GM19463 (cell line): ENCODE measurements at regions not wholly inside any gene's neighbourhood (a gene's known extent, or its start where the extent isn't known, plus 50 kb on each side); places are given as distances from the start of the nearest gene placed in this dataset.
A peak's percentile ranks its signal among the peaks of the same experiment; 100 is the strongest.
"Not testable (repeated sequence)": the region's sequence is repeated elsewhere in the genome, so short reads cannot be mapped to it uniquely, and the experiment has no call there.

Source experiments
- ATAC-seq: cut with Tn5 transposase; IDR thresholded peaks from one replicate; pipeline ENCODE4 v1.9.1; 2021; ENCODE audit warnings: mild to moderate bottlenecking, moderate library complexity; ENCODE audit not compliant: unreplicated experiment

DNA sequence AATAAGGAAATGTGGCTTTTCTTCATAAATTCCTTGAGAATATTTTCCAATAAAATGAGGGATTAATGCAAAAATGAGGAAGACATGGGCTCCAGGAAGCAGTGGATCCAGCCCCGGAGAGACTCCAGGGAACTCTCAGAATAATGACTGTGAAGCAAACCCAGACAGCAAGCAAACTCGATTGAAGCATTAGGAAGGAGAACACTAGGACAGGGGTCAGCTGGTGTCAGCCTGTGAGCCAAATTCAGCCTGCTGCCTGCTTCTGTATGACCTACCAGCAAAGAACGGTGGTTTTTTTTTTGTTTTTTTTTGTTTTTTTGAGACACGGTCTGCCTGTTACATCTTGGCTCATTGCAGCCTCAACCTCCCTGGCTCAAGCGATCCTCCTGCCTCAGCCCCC lies 133.9 kb upstream of the FOXN2 start:
- no peak for ATAC-seq

DNA sequence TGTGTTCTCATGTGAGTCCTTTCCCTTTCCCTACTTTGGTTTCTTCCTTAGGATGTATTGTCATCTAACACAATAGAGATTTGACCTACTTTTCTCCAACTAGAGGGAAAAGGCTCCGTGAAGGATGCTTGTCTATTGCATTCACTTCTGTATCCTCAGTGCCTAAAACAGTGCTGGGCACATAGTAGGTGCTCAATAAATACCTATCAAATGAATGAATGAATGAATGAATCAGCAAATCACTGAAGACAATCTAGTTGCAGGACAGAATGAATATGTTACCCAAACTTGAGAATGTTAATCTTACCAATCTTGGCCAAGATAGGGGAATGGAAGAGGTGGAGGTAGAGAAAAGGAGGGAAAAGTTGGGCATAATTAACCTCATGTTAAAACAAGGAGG lies 131.2 kb upstream of the FOXN2 start:
- no peak for ATAC-seq

DNA sequence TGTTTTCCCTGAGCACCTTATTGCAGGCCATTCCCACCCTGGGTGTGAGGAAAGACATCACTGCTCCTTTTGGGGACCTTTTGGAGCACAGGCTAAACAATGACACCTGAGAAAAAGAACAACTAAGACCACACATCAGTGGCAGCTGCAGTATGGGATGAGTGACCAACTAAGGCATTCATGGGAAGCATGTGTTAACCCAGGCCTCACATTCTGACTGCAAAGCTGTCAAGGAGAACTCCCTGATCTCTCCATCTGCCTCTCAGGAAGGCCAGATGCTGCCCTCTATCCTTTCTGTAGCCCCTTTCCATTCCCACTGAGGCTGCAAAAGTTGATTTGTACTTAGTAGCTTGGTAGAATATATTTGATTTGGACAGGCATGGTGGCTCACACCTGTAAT lies 130.5 kb upstream of the FOXN2 start:
- no peak for ATAC-seq

DNA sequence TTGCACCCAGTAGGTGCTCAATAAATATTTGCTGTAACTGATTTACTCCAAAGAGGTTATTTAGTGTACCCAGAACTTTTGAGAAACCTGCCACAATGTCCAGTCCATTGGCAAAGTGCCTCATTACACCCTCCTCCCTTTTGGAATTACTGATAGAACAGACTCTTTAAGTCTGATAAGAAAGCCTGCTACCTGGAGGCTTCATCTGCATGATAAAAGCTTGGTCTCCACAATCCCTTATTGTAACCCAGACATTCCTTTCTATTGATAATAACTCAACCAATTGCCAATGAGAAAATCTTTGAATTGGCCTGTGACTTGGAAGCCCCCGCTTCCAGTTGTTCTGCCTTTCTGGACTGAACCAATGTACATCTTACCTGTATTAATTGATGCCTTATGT lies 127.0 kb upstream of the FOXN2 start:
- no peak for ATAC-seq

DNA sequence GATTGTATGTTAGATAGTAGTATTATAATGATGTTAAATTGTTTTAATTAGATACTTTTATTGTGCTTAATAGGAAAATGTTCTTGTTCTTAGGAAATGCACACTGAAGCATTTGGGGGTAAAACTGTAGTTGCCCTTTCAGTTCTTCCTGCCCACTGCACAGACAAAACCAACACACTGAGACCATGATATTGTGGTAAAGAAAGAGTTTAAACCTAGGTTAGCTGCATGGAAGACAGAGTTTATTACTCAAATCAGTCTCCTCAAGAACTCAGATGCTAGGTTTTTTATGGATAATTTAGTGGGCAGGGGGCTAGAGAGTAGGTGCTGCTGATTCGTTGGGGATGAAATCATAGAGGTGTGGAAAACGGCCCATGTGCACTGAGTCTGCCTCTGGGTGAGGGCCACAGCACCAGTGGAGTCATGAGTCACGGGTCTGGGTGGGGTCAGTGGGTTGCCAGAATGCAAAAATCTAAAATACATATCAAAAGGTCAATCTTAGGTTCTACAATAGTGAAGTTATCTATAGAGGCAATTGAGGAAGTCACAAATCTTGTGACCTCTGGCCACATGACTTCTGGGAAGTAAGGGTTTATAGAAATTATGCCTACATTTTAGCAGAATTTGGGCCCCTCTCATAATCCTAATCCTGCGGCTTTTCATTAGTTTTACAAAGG lies 124.8 kb upstream of the FOXN2 start:
- ATAC-seq: no peak

DNA sequence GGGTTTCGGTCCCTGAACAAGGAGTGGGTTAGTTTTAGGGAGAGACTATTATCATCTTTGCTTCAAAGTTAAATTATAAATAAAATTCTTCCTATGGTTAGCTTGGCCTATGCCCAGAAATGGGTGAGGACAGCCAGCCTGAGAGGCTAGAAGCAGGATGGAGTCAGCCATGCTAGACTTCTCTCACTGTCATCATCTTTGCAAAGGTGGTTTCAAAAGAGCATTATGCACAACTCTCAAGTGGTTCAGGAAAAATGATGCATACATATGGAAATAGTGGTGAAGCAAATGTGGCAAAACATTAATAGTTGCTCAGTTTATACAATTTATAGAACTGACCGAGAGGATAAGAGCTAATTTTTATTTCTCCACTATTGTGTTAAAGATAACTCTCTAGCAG lies 124.3 kb upstream of the FOXN2 start:
- no peak for ATAC-seq

DNA sequence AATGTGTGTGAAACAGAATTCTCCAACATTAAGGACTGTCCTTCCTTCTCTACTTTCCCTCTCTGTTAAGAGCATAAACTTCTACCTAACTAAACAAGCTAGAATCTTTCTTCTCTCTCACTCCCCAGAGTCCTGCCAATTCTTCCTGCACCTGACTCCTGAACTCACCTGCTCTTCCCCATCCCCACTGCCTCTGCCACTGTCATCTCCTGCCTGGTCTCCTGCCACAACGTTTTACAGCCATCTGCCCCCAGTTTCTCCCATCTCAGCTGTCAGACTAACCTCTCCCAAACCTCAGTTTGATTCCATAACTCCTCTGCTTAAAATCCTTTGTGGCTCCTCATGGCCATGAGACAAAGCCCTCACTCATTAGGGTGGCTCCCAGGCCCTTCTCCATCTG lies 119.8 kb upstream of the FOXN2 start:
- ATAC-seq: no peak

DNA sequence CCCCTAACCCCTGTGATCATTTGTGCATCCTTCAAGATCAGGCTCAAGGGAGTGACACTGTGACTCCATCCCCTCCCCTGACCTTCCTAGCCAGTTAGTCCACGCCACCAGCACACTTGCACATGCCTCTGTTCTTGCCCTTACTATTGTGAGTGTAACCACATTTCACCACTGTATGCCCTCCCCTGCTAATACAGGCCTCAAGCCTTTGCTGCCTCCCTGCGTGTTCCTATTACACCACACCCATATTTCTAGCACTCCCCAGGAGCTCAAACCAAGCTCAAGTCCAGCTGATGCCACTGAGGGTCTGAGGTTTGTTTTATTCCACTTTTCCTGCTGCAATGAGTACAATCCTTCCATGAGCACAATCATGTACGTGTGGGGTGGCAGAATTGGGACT lies 119.3 kb upstream of the FOXN2 start:
- no peak for ATAC-seq

DNA sequence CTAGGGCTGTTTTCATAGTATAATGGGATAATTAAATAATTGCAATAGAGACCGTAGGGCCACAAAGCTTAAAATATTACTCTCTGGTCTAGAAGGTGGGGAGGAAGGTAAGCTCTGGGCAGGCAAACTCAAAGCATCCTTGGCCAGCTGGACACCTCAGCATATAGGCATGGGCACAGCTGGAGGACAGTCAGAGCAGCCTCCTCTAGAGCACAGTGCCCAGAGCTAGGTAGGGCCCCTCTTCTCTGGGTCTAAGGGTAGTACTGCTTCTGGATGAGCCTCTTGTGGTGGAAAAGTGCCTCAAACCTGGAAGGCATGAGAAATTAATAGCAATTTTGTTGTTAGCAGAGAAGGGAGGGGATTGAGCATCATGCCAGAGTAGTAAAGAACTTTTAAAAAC lies 116.9 kb upstream of the FOXN2 start:
- no peak for ATAC-seq

DNA sequence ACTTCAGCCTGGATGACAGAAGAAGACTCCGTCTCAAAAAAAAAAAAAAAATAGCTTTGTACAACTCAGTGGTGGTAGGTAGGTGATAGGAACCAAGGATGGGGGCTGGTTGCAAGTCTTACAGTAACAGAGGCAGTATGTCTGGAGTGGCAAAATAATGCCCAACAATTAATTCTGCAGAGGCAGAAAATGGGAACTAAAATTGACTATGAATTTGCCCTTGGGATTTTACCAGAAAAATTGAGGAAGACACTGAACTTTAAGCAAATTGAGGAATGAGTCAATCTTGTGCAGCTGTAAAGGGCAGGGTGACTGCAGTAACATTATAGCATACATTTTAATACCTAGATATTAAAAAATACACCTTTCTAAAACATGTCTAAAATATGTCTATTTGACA lies 116.1 kb upstream of the FOXN2 start:
- ATAC-seq: no peak

DNA sequence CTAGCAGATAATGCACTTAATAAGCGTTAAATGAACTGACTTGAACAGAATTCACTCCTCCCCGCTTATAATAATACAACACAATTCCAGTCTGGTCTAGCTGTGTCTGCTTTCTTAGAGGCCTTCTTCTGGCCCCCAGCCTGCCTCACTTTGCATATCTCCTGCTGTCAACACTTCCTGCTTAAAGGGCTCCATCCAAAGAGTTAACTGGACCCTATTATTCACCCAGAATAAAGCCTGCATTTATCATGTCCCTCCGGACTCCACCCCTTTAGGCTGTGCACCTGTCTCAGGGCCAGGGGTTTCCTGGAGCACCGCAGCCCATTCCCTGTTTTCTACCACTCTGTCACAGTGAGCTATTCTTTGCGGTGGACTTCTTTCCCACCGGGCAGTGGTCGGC lies 115.4 kb upstream of the FOXN2 start:
- no peak for ATAC-seq

DNA sequence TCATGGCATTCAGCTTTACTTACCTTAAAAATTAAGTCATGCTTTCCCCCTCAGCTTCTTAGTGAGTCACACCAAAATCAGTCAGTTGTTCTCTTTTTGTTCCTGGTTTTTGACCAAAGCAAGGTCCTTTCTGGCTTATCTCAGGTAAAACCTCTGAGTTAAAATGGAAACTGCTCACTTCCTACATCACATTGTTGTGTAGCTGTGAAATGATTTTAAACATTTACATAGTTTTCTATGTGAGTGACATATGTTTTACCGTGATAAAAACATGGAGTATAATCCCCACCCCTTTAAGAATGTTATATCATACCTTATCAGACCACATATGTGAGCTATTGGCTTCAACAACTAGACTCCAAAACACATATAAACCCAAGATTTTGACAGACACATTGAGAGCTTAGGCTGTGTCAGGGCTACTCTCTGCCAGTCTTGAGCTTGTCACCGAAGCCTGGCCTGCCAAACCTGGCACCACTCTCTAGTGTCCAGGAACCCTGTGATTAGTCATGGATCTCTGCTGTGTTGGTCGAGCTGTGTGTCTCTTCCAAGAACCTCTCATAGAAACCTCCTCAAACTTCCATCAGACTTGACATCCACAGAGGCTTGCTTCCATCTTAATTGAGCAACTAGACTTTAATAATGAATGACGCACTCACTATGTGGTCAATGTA lies 113.7 kb upstream of the FOXN2 start:
- peak; percentile 38 for ATAC-seq

DNA sequence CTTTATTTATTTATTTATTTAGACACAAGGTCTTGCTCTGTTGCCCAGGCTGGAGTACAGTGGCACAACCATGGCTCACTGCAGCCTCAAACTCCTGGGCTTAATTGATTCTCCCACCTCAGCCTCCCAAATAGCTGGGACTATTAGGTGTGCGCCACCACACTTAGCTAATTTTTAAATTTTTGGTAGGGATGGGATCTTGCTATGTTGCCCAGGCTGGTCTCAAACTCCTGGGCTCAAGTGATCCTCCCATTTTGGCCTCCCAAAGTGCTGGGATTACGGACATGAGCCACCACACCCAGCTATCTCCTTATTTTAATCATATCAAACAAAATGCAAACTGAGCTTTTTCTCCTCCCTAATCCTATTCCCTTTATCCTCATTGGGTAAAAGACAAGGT lies 113.0 kb upstream of the FOXN2 start:
- not testable (repeated sequence) for ATAC-seq

DNA sequence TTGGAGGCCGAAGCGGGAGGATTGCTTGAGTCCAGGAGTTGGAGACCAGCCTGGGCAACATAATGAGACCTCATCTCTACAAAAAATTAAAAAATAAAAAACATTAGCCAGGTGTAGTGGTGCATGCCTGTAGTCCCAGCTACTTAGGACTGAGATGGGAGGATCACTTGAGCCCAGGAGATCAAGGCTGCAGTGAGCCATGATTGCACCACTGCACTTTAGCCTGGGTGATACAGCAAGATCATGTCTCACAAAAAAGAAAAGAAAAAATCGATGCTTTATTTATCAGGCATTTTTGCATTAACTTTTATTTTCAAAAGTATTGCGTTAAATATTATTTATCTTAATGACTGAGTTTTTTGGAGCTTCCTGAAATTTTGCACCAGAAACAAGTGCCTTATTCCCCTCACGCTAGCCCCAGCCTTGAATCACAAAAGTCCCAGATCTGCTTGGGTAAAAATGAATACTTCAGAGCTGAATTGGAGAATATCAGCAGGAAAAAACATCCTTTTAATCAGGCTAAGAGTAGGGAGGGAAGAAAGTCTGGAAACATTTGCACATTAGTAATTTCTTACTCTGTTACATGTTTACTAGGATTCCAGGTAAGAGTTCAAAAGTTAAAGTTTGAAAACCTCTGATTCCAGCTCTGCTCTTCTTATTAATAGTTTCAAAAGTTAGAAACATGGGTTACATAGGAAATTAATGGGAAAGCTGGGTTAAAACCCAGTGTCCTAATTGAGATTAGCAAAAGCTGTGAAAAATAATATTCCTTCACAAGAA lies 111.4 kb upstream of the FOXN2 start:
- no peak for ATAC-seq

DNA sequence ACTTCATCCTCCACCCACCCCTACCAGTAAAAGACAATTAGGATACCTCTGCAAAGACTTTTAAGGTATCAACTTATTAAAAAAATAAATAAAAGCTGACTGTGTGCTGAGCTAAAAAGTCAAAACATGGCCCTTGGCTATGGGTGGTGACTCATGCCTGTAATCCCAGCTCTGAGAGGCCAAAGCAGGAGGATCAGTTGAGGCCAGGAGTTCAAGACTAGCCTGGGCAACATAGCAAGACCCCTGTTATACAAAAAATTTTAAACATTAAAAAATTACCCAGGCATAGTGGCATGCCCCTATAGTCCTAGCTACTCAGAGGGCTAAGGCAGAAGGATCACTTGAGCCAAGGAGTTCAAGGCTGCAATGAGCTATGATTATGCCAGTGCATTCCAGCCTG lies 110.8 kb upstream of the FOXN2 start:
- ATAC-seq: no peak

DNA sequence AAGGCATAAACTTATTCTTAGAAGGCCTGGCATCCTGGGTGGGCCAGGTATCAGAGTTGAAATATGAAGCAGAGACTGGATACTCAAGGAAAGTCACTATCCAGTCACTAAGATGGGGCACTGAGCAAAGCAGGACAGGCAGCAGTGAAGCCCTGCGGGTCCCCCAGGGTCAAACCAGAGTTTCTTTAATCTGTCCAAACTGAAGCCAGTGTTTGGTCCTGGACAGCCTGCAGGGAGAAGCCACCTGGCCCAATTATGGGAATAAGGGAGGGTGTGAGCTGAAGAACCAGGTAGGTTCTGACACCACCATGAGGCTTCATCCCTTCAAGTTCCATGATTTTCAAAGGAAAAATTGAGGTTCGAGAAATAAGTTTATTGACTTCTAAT lies 109.7 kb upstream of the FOXN2 start:
- no peak for ATAC-seq

DNA sequence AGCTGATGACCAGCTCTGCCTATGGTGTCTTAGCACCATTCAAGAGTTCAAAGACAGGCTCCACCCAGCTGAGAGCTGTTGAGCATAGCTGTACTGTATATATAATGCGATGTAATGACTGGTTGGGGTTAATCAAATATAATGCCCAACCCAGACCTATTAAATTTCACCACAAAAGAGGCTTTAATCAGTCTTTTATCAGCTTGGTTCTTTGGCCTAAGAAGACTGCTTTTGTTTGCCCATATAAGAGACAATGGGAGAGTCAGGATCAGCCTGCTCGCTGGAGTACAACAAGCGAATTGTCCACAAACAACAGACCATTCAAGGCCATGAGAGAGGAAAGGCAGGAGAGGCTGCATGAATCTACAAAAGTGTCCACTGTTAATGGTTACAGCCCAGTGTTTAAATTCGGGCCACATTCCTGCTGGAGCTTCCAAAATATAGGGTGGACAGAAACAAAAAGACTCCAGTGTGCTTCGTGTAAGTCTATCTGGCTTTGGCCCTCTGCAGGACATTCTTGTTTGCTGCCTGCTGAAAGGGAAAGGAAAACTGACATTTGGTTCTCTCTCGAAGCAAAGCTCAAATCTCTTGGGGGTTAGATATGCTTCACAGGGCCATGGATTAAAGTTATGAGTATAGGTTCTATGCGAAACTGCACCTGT lies 109.2 kb upstream of the FOXN2 start:
- peak; percentile 86 for ATAC-seq

DNA sequence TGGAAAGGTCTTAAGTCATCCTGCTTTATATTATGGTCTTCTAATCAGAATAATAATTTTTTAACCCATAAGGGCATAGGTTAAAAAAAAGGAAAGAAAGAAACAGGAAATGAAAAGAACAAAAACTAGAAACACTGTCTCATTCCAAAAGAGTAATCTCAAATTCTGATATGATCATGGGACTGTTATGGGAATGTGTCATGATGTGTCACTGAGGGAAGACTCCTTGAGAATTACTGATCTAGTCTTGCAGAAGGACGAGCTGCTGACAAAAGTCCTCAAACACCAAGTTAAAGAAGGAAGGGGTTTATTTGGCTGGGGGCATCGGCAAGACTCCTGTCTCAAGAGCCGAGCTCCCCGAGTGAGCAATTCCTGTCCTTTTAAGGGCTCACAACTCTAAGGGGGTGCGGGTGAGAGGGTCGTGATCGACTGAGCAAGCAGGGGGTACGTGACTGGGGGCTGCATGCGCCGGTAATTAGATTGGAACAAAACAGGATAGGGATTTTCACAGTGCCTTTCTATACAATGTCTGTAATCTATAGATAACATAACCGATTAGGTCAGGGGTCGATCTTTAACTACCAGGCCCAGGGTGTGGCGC lies 108.3 kb upstream of the FOXN2 start:
- not testable (repeated sequence) for ATAC-seq

DNA sequence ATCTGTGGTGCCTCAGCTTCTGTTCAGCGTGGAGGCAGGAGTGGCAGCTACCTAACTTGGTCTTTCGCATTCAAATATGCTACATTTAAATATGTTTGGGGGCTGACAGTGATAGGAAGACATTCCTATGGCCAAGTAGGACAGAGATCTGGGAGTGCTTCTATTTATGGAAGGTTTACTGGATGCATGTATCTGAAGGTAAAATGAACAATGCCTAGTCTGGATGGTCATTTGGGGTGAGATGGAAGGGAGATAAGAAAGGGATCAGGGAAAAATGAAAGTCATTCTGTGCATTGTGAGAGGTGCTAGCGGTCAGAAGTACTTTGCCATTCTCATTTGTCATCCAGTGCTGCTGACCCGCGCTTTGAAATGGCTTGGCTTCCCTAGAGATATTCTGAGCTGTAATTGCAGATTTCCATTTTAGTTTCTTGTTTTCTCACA lies 107.3 kb upstream of the FOXN2 start:
- ATAC-seq: no peak

DNA sequence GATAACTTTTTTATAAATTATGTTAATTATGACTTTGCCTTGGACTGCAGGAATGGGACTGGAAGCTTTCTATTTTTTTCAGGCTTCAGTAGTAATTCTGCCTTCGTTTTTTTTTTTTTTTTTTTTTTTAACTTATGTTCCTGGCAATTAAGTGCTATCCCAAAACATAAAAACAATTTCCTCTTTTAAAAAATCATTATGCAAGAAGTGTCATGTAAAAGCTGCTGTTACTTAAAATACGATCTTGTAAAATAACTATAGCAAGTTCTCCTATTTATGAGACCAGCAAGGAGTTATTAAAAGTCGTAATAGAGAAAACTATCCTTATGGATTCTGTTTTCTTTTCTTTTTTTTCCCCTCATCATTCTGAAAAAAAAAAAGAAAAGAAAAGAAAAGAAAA lies 106.6 kb upstream of the FOXN2 start:
- no peak for ATAC-seq

DNA sequence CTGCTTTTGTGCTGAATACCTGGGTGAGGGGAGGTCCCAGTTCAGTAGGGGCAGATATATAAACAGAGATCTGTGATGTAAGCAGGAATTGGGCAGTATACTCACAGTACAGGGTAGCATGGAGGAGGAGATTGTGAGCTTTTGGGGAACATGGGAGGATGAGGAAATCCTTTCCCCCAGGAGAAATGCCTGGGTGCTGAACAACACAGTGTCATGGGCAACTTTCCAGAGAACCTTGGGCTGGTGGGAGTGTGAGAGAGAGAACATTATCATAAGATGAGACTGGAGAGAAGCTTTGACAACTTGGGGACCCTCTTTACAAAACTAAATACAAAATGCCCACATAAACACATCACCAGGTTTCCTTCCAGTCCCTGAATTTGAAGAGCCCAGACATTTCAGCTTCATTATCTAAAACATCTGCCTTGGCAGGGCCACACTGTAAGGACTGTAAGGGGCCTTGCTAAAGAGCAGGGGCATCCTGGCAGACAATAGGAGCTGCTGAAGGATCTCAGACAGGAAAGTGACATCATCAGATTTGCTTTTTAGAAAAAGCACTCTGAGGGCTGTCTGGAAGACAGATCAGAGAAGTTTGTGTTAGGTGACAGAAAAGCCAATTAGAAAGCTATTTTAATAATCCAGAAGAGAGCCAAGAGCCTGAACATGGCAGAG lies 105.1 kb upstream of the FOXN2 start:
- ATAC-seq: no peak
